ENCODE measurements at regions not wholly inside any gene's neighbourhood (a gene's known extent, or its start where the extent isn't known, plus 50 kb on each side); places are given as distances from the start of the nearest gene placed in this dataset.
"Not testable (repeated sequence)": the region's sequence is repeated elsewhere in the genome, so short reads cannot be mapped to it uniquely, and the experiment has no call there.

GRCh38 chr12:34305176-34305575 is 282.9 kb downstream of the ALG10 start:
- no peak for DNase-seq (ENCODE audit: low read depth in 2 of 2)
- no peak overlapping the region for H3K4me3 ChIP-seq (replicated peaks in 1 of 2; ENCODE audit: low read depth in 2 of 2, low read length in 2 of 2)
- TF ChIP-seq CTCF (IDR thresholded peaks at IDR 0.05; ENCODE audit: low read depth, low read length): no peak

GRCh38 chr12:34306133-34306830 is 284.0 kb downstream of the ALG10 start:
- no peak overlapping the region for H3K4me3 ChIP-seq (replicated peaks in 1 of 2; ENCODE audit: low read depth in 2 of 2, low read length in 2 of 2)
- no peak for DNase-seq (ENCODE audit: low read depth in 2 of 2)
- no peak for TF ChIP-seq CTCF (IDR thresholded peaks at IDR 0.05; ENCODE audit: low read depth, low read length)

GRCh38 chr12:34309806-34310804 is 287.8 kb downstream of the ALG10 start:
- DNase-seq (ENCODE audit: low read depth in 2 of 2): not testable (repeated sequence)

GRCh38 chr12:34311337-34311736 is 289.0 kb downstream of the ALG10 start:
- DNase-seq (ENCODE audit: low read depth in 2 of 2): no peak
- TF ChIP-seq CTCF (IDR thresholded peaks at IDR 0.05; ENCODE audit: low read depth, low read length): no peak

More at GRCh38 chr12:34309806-34310804, 287.8 kb downstream of the ALG10 start:
- H3K4me3 ChIP-seq (replicated peaks in 1 of 2; ENCODE audit: low read depth in 2 of 2, low read length in 2 of 2): not testable (repeated sequence)

GRCh38 chr12:34327671-34328070 is 305.4 kb downstream of the ALG10 start:
- no peak for DNase-seq (ENCODE audit: low read depth in 2 of 2)
- no peak overlapping the region for H3K4me3 ChIP-seq (replicated peaks in 1 of 2; ENCODE audit: low read depth in 2 of 2, low read length in 2 of 2)
- TF ChIP-seq CTCF (IDR thresholded peaks at IDR 0.05; ENCODE audit: low read depth, low read length): no peak

More at GRCh38 chr12:34311337-34311736, 289.0 kb downstream of the ALG10 start:
- H3K4me3 ChIP-seq (replicated peaks in 1 of 2; ENCODE audit: low read depth in 2 of 2, low read length in 2 of 2): no peak overlapping the region

- H3K4me3 ChIP-seq (replicated peaks in 1 of 2; ENCODE audit: low read depth in 2 of 2, low read length in 2 of 2): no peak overlapping the region
- TF ChIP-seq CTCF (IDR thresholded peaks at IDR 0.05; ENCODE audit: low read depth, low read length): no peak
- no peak for DNase-seq (ENCODE audit: low read depth in 2 of 2)
Measured at GRCh38 chr12:34333337-34333736, 311.0 kb downstream of the ALG10 start.

- no peak for TF ChIP-seq CTCF (IDR thresholded peaks at IDR 0.05; ENCODE audit: low read depth, low read length)
- no peak overlapping the region for H3K4me3 ChIP-seq (replicated peaks in 1 of 2; ENCODE audit: low read depth in 2 of 2, low read length in 2 of 2)
- DNase-seq (ENCODE audit: low read depth in 2 of 2): no peak
Measured at GRCh38 chr12:34334538-34334937, 312.2 kb downstream of the ALG10 start.

Measured in cardiac fibroblast (primary cell).